H9 (cell line): ENCODE measurements at regions not wholly inside any gene's neighbourhood (a gene's known extent, or its start where the extent isn't known, plus 50 kb on each side); places are given as distances from the start of the nearest gene placed in this dataset.
"Not testable (repeated sequence)": the region's sequence is repeated elsewhere in the genome, so short reads cannot be mapped to it uniquely, and the experiment has no call there.

Experiments used
- DNase-seq: peaks from one replicate; pipeline ENCODE4 v3.0.0-alpha.2; 2017
- H2AFZ ChIP-seq: one replicate; pipeline ENCODE4 v1.6.1; 2013; ENCODE audit warnings: mild to moderate bottlenecking, low read length, control low read depth, moderate library complexity
- H2AK5ac ChIP-seq: 2 replicates; pipeline ENCODE4 v1.6.1; 2013; ENCODE audit warnings: low read length, control low read depth, mixed read lengths; ENCODE audit not compliant: insufficient read length
- H2BK120ac ChIP-seq: one replicate; pipeline ENCODE4 v1.6.1; 2013; ENCODE audit warnings: low read depth, mild to moderate bottlenecking, low read length, control low read depth, inconsistent platforms; ENCODE audit not compliant: poor library complexity, severe bottlenecking
- H2BK12ac ChIP-seq: 2 replicates; pipeline ENCODE4 v1.6.1; 2013; ENCODE audit warnings: low read length, control low read depth, mixed read lengths, low read depth; ENCODE audit not compliant: insufficient read length
- H2BK15ac ChIP-seq: 2 replicates; pipeline ENCODE4 v1.6.1; 2013; ENCODE audit warnings: low read depth, low read length, control low read depth
- H2BK20ac ChIP-seq: one replicate; pipeline ENCODE4 v1.6.1; 2013; ENCODE audit warnings: low read depth, mild to moderate bottlenecking, low read length, control low read depth, inconsistent platforms; ENCODE audit not compliant: poor library complexity, severe bottlenecking
- H2BK5ac ChIP-seq: 2 replicates; pipeline ENCODE4 v1.6.1; 2013; ENCODE audit warnings: low read length, control low read depth, mixed read lengths; ENCODE audit not compliant: insufficient read length
- H3K14ac ChIP-seq: 2 replicates; pipeline ENCODE4 v1.6.1; 2013; ENCODE audit warnings: low read length, control low read depth; ENCODE audit not compliant: insufficient read depth
- H3K18ac ChIP-seq: 2 replicates; pipeline ENCODE4 v1.6.1; 2013; ENCODE audit warnings: low read depth, mild to moderate bottlenecking, mixed read lengths, low read length, control low read depth; ENCODE audit not compliant: insufficient read length
- H3K23ac ChIP-seq: 2 replicates; pipeline ENCODE4 v1.6.1; 2013; ENCODE audit warnings: low read length, control low read depth, mixed read lengths, low read depth; ENCODE audit not compliant: insufficient read length
- H3K23me2 ChIP-seq: 2 replicates; pipeline ENCODE4 v1.6.1; 2013; ENCODE audit warnings: low read depth, mild to moderate bottlenecking, mixed read lengths, low read length, control low read depth; ENCODE audit not compliant: insufficient read length, poor library complexity, severe bottlenecking
- H3K27ac ChIP-seq: 2 replicates; pipeline ENCODE4 v1.5.1; 2013; ENCODE audit warnings: low read length, control low read depth, mixed read lengths, low read depth; ENCODE audit not compliant: insufficient read length
- H3K27me3 ChIP-seq: 2 replicates; pipeline ENCODE4 v1.6.1; 2013; ENCODE audit warnings: low read length, control low read depth, inconsistent platforms; ENCODE audit not compliant: insufficient read depth
- H3K4ac ChIP-seq: 2 replicates; pipeline ENCODE4 v1.6.1; 2013; ENCODE audit warnings: low read depth, mild to moderate bottlenecking, control low read depth, inconsistent platforms, low read length, moderate library complexity
- H3K4me1 ChIP-seq: 2 replicates; pipeline ENCODE4 v1.6.1; 2013; ENCODE audit warnings: low read length, control low read depth, inconsistent platforms; ENCODE audit not compliant: insufficient read depth
- H3K4me2 ChIP-seq: 2 replicates; pipeline ENCODE4 v1.6.1; 2013; ENCODE audit warnings: low read length, control low read depth, mixed read lengths; ENCODE audit not compliant: insufficient read length, insufficient read depth
- H3K56ac ChIP-seq: 2 replicates; pipeline ENCODE4 v1.6.1; 2013; ENCODE audit warnings: low read depth, mild to moderate bottlenecking, mixed read lengths, low read length, control low read depth; ENCODE audit not compliant: insufficient read length
- H3K79me1 ChIP-seq: 2 replicates; pipeline ENCODE4 v1.6.1; 2013; ENCODE audit warnings: low read depth, mild to moderate bottlenecking, moderate library complexity, low read length, control low read depth, inconsistent platforms; ENCODE audit not compliant: insufficient read depth, poor library complexity, severe bottlenecking
- H3K79me2 ChIP-seq: 2 replicates; pipeline ENCODE4 v1.6.1; 2013; ENCODE audit warnings: low read length, control low read depth, inconsistent platforms; ENCODE audit not compliant: insufficient read depth
- H3K9ac ChIP-seq: 2 replicates; pipeline ENCODE4 v1.6.1; 2013; ENCODE audit warnings: low read length, control low read depth, mixed read lengths; ENCODE audit not compliant: insufficient read length; ENCODE audit errors: extremely low read depth
- H3K9me3 ChIP-seq: one replicate; pipeline ENCODE4 v1.6.1; 2013; ENCODE audit warnings: low read depth, low read length, inconsistent platforms; ENCODE audit not compliant: control insufficient read depth
- H3T11ph ChIP-seq: one replicate; pipeline ENCODE4 v1.6.1; 2013; ENCODE audit warnings: mild to moderate bottlenecking, low read length, control low read depth, inconsistent platforms
- H4K20me1 ChIP-seq: one replicate; pipeline ENCODE4 v1.6.1; 2013; ENCODE audit not compliant: control insufficient read depth, insufficient read length, insufficient read depth
- H4K5ac ChIP-seq: 2 replicates; pipeline ENCODE4 v1.6.1; 2013; ENCODE audit warnings: low read depth, mild to moderate bottlenecking, mixed read lengths, low read length, control low read depth; ENCODE audit not compliant: insufficient read length
- H4K8ac ChIP-seq: replicated peaks from 2 replicates; pipeline ENCODE4 v1.6.1; 2013; ENCODE audit warnings: low read length, control low read depth, mixed read lengths, low read depth; ENCODE audit not compliant: insufficient read length
- H4K91ac ChIP-seq: 2 replicates; pipeline ENCODE4 v1.6.1; 2013; ENCODE audit warnings: low read depth, mild to moderate bottlenecking, moderate library complexity, mixed read lengths, low read length, control low read depth; ENCODE audit not compliant: insufficient read length
- H3K27ac Mint-ChIP-seq, 3 experiments: 2 replicates in 2 of 3; 3 replicates in 1 of 3; pipeline ENCODE4 v1.8.0; 2020 to 2021; ENCODE audit warnings: mixed read lengths in 3 of 3, mild to moderate bottlenecking in 1 of 3, moderate library complexity in 1 of 3
- H3K27me3 Mint-ChIP-seq: 2 replicates; pipeline ENCODE4 v1.8.0; 2021; ENCODE audit warnings: low read depth, mild to moderate bottlenecking, moderate library complexity, mixed read lengths
- H3K36me3 Mint-ChIP-seq, 3 experiments: 2 replicates in 2 of 3; 3 replicates in 1 of 3; pipeline ENCODE4 v1.8.0; 2020 to 2021; ENCODE audit warnings: low read depth in 3 of 3, mixed read lengths in 3 of 3; ENCODE audit not compliant: insufficient read depth in 1 of 3
- H3K4me1 Mint-ChIP-seq, 2 experiments: 2 replicates each; pipeline ENCODE4 v1.8.0; 2020; ENCODE audit warnings: mixed read lengths in 2 of 2
- H3K4me3 Mint-ChIP-seq, 2 experiments: 2 replicates in 1 of 2; 3 replicates in 1 of 2; pipeline ENCODE4 v1.8.0; 2020 to 2021; ENCODE audit warnings: mild to moderate bottlenecking in 2 of 2, mixed read lengths in 2 of 2, moderate library complexity in 1 of 2
- H3K9me3 Mint-ChIP-seq, 2 experiments: 2 replicates in 1 of 2; 3 replicates in 1 of 2; pipeline ENCODE4 v1.8.0; 2020; ENCODE audit warnings: mild to moderate bottlenecking in 2 of 2, mixed read lengths in 2 of 2, moderate library complexity in 1 of 2
- CTCF ChIP-seq: fragments of 200-600 bp; sonication (generic); conservative IDR thresholded peaks from 3 replicates; pipeline ENCODE4 v1.8.0; 2021; ENCODE audit warnings: antibody characterized with exemption, mild to moderate bottlenecking
- WGBS: extraction: QIAGEN DNeasy Blood & Tissue Kit; methylation state at CpG from one replicate; pipeline ENCODE4 v1.1.7; 2013; ENCODE audit warnings: missing lambda C conversion rate, low lambda C conversion rate, mixed read lengths; ENCODE audit not compliant: insufficient read length; ENCODE audit errors: extremely low coverage; 5-methylcytosine and 5-hydroxymethylcytosine counted together

GRCh38 chr2:39584283-39584965 is 81.3 kb upstream of the TMEM178A start:
- Histone ChIP-seq H3K27ac (no peak overlapping the region), H3K4ac (no peak overlapping the region), H2BK15ac (no peak overlapping the region), H2BK120ac (no peak overlapping the region), H3K4me2 (no peak overlapping the region), H3K79me1 (no peaks in the 10 kb centered on the region), H2AK5ac (no peak overlapping the region), H2AFZ (no peak overlapping the region), H3K4me1 (no peaks in the 10 kb centered on the region), H3K18ac (no peak overlapping the region), H4K5ac (no peak overlapping the region), H3K27me3 (no peaks in the 10 kb centered on the region), H3K9me3 (peaks cover 7% of the 10 kb centered on the region), H4K91ac (no peak overlapping the region), H3K79me2 (no peaks in the 10 kb centered on the region), H3K23me2 (no peaks in the 10 kb centered on the region), H4K20me1 (no peaks in the 10 kb centered on the region), H3K14ac (no peak overlapping the region), H2BK12ac (no peak overlapping the region), H3T11ph (no peak overlapping the region), H3K9ac (no peak overlapping the region), H2BK5ac (no peak overlapping the region), H3K23ac (no peak overlapping the region), H4K8ac (no peak overlapping the region), H2BK20ac (no peak overlapping the region), H3K56ac (no peak overlapping the region)
- H3K9me3 Mint-ChIP-seq, result peaks cover 49 to 51% of the 10 kb centered on the region in 2 experiments
- H3K27me3 Mint-ChIP-seq, result no peaks in the 10 kb centered on the region
- H3K4me1 Mint-ChIP-seq, result no peaks in the 10 kb centered on the region
- H3K36me3 Mint-ChIP-seq, result peaks cover 32 to 49% (median 40%) of the 10 kb centered on the region in 3 experiments
- DNase-seq, result no peak
- WGBS, result no CpG with 5 or more reads among the region's 5 CpGs
- no peak overlapping the region; a peak in 1 of 7 replicates for H3K27ac Mint-ChIP-seq
- no peak overlapping the region for H3K4me3 Mint-ChIP-seq
- TF ChIP-seq CTCF, result no peak

GRCh38 chr2:39585531-39585930 is 80.2 kb upstream of the TMEM178A start:
- H3K4me2 ChIP-seq, H2AK5ac ChIP-seq: not testable (repeated sequence)

More at GRCh38 chr2:39585531-39585930, 80.2 kb upstream of the TMEM178A start:
- not testable (repeated sequence) for H3K4me1 Mint-ChIP-seq, H2BK120ac ChIP-seq, H3K18ac ChIP-seq, H3K56ac ChIP-seq, H3T11ph ChIP-seq, H2BK5ac ChIP-seq, H3K14ac ChIP-seq, H3K79me2 ChIP-seq, H3K27ac Mint-ChIP-seq, H3K23me2 ChIP-seq, H4K5ac ChIP-seq, H3K27ac ChIP-seq, H3K9ac ChIP-seq, H3K9me3 ChIP-seq, H4K91ac ChIP-seq, H3K79me1 ChIP-seq, H4K20me1 ChIP-seq, H3K27me3 Mint-ChIP-seq, H3K4ac ChIP-seq, H2BK12ac ChIP-seq, H2BK15ac ChIP-seq, H3K23ac ChIP-seq, H2AFZ ChIP-seq, H3K4me3 Mint-ChIP-seq, H3K27me3 ChIP-seq, H2BK20ac ChIP-seq, H3K4me1 ChIP-seq, DNase-seq, H4K8ac ChIP-seq
- WGBS, result no CpG with 5 or more reads among the region's 20 CpGs
- H3K36me3 Mint-ChIP-seq, result peaks cover 24 to 40% (median 35%) of the 10 kb centered on the region in 3 experiments
- peaks cover 41% of the 10 kb centered on the region in 2 experiments for H3K9me3 Mint-ChIP-seq
